Left ventricle myocardium inferior (tissue), 1 donor: ENCODE measurements at regions not wholly inside any gene's neighbourhood (a gene's known extent, or its start where the extent isn't known, plus 50 kb on each side); places are given as distances from the start of the nearest gene placed in this dataset.

ENCODE experiments used
- DNase-seq: peaks from one replicate; pipeline ENCODE4 v3.0.0-alpha.2; 2020
- H3K27ac ChIP-seq: fragments of 200-600 bp; replicated peaks from 2 replicates; pipeline ENCODE4 v1.8.0; 2021
- H3K27me3 ChIP-seq: fragments of 200-600 bp; 2 replicates; pipeline ENCODE4 v1.8.0; 2021; ENCODE audit warnings: low read depth
- H3K36me3 ChIP-seq: fragments of 200-600 bp; 2 replicates; pipeline ENCODE4 v1.8.0; 2021
- H3K4me1 ChIP-seq: fragments of 200-600 bp; 2 replicates; pipeline ENCODE4 v1.8.0; 2021
- H3K4me3 ChIP-seq: fragments of 200-600 bp; 2 replicates; pipeline ENCODE4 v1.8.0; 2021; ENCODE audit warnings: mild to moderate bottlenecking, moderate library complexity
- H3K9me3 ChIP-seq: fragments of 200-600 bp; replicated peaks from 2 replicates; pipeline ENCODE4 v1.8.0; 2021
- CTCF ChIP-seq: fragments of 200-600 bp; IDR thresholded peaks from 2 replicates; pipeline ENCODE4 v1.8.0; 2021; ENCODE audit warnings: antibody characterized with exemption, mild to moderate bottlenecking, borderline replicate concordance
- intact Hi-C: fragments of 100-400 bp; cut with micrococcal nuclease; formaldehyde crosslinking; loops from one replicate; pipeline ENCODE4 v1.11.0; 2022
- donor health status: DM: no; HTN: yes; CAD: no; lungs with severe emphysema.

- Histone ChIP-seq H3K27me3 (no peaks in the 10 kb centered on the region), H3K9me3 (no peaks in the 10 kb centered on the region), H3K4me1 (no peaks in the 10 kb centered on the region), H3K4me3 (no peak overlapping the region), H3K36me3 (no peaks in the 10 kb centered on the region), H3K27ac (no peak overlapping the region)
- no peak for TF ChIP-seq CTCF
- DNase-seq: no peak
- intact Hi-C loops: no loop called here
Observed at GRCh38 chr4:175559126-175559525, 252.9 kb downstream of the GPM6A start.

GRCh38 chr4:175559526-175559925 lies 252.5 kb downstream of the GPM6A start:
- Histone ChIP-seq H3K27me3 (no peaks in the 10 kb centered on the region), H3K4me1 (no peaks in the 10 kb centered on the region), H3K27ac (no peak overlapping the region), H3K9me3 (no peaks in the 10 kb centered on the region), H3K4me3 (no peak overlapping the region), H3K36me3 (no peaks in the 10 kb centered on the region)
- no peak for DNase-seq
- no peak for TF ChIP-seq CTCF
- intact Hi-C loops: no loop called here

GRCh38 chr4:175560604-175561003 lies 251.5 kb downstream of the GPM6A start:
- H3K9me3 ChIP-seq: no peaks in the 10 kb centered on the region
- H3K27me3 ChIP-seq: no peaks in the 10 kb centered on the region
- no peak overlapping the region for H3K4me3 ChIP-seq
- intact Hi-C loops: no loop called here
- no peak for TF ChIP-seq CTCF
- no peaks in the 10 kb centered on the region for H3K36me3 ChIP-seq
- H3K4me1 ChIP-seq: no peaks in the 10 kb centered on the region
- no peak for DNase-seq
- no peak overlapping the region for H3K27ac ChIP-seq

GRCh38 chr4:175561696-175562095 lies 250.4 kb downstream of the GPM6A start:
- intact Hi-C loops: no loop called here
- Histone ChIP-seq H3K27ac (no peak overlapping the region), H3K4me1 (no peaks in the 10 kb centered on the region), H3K27me3 (no peaks in the 10 kb centered on the region), H3K4me3 (no peak overlapping the region), H3K36me3 (no peaks in the 10 kb centered on the region), H3K9me3 (no peaks in the 10 kb centered on the region)
- DNase-seq: no peak
- no peak for TF ChIP-seq CTCF

- TF ChIP-seq CTCF: no peak
- intact Hi-C loops: no loop called here
- Histone ChIP-seq H3K4me1 (no peaks in the 10 kb centered on the region), H3K9me3 (no peaks in the 10 kb centered on the region), H3K36me3 (no peaks in the 10 kb centered on the region), H3K27ac (no peak overlapping the region), H3K4me3 (no peak overlapping the region), H3K27me3 (no peaks in the 10 kb centered on the region)
- DNase-seq: no peak
Observed at GRCh38 chr4:175562111-175562510, 250.0 kb downstream of the GPM6A start.

GRCh38 chr4:175562542-175562941 lies 249.5 kb downstream of the GPM6A start:
- no peaks in the 10 kb centered on the region for H3K27me3 ChIP-seq
- intact Hi-C loops: no loop called here
- H3K9me3 ChIP-seq: no peaks in the 10 kb centered on the region
- no peak for DNase-seq
- H3K4me3 ChIP-seq: no peak overlapping the region
- H3K4me1 ChIP-seq: no peaks in the 10 kb centered on the region
- no peak for TF ChIP-seq CTCF
- H3K36me3 ChIP-seq: no peaks in the 10 kb centered on the region
- H3K27ac ChIP-seq: no peak overlapping the region
